Endothelial cell of umbilical vein (primary cell): ENCODE measurements at regions not wholly inside any gene's neighbourhood (a gene's known extent, or its start where the extent isn't known, plus 50 kb on each side); places are given as distances from the start of the nearest gene placed in this dataset.

Source experiments
- BruUV-seq: library from RNA; stranded (reverse); fragments of 400-500 nt; replicated peaks from 2 replicates; lab custom pipeline; 2021; lab: Mats Ljungman, UMichigan
- CTCF ChIA-PET: fragments of 300-600, 350-600 bp; sonication (Branson Sonifier 250); formaldehyde crosslinking; loops from one replicate; lab custom pipeline; 2021; ENCODE audit warnings: antibody characterized with exemption, inconsistent platforms; lab: Charles Lee
- POLR2A ChIA-PET: fragments of 300-600, 350-600 bp; sonication (Branson Sonifier 250); formaldehyde crosslinking; loops from one replicate; lab custom pipeline; 2021; ENCODE audit warnings: antibody characterized with exemption, inconsistent platforms; lab: Charles Lee
- DNase-seq: peaks from one replicate; pipeline ENCODE4 v3.0.0-alpha.2; 2011; ENCODE audit warnings: low read depth, low spot score
- FAIRE-seq: peaks from 2 replicates; lab custom pipeline; 2011; peaks lifted over from hg19 to GRCh38; lab: Jason Lieb, UNC
- H2AFZ ChIP-seq: 2 replicates; pipeline ENCODE4 v1.6.0; 2012; ENCODE audit warnings: low read depth, low read length, control low read depth, inconsistent platforms
- H3K27ac ChIP-seq: 2 replicates; pipeline ENCODE4 v1.5.1; 2011; ENCODE audit warnings: low read depth, mild to moderate bottlenecking, control low read depth, low read length, moderate library complexity; ENCODE audit not compliant: insufficient read depth
- H3K27me3 ChIP-seq, 2 experiments: 2 replicates each; pipeline versions ENCODE4 v1.6.0 to v1.6.1; 2011; ENCODE audit warnings: low read length in 2 of 2, mixed read lengths in 1 of 2; ENCODE audit not compliant: control insufficient read depth in 2 of 2, insufficient read depth in 2 of 2
- H3K36me3 ChIP-seq, 2 experiments: 2 replicates in 1 of 2; 3 replicates in 1 of 2; pipeline ENCODE4 v1.5.1; 2011; ENCODE audit warnings: low read length in 2 of 2, mild to moderate bottlenecking in 1 of 2, moderate library complexity in 1 of 2; ENCODE audit not compliant: control insufficient read depth in 2 of 2, insufficient read depth in 2 of 2; ENCODE audit errors: extremely low read depth in 1 of 2
- H3K4me1 ChIP-seq: 3 replicates; pipeline ENCODE4 v1.5.1; 2011; ENCODE audit warnings: mild to moderate bottlenecking, low read length; ENCODE audit not compliant: control insufficient read depth, insufficient read depth; ENCODE audit errors: extremely low read depth
- H3K4me2 ChIP-seq: 2 replicates; pipeline ENCODE4 v1.6.1; 2011; ENCODE audit warnings: low read length, control low read depth, mixed read lengths; ENCODE audit not compliant: insufficient read depth
- H3K4me3 ChIP-seq, 3 experiments: fragments of 200-600 bp in 1 of 3; sonication (generic), shearing (Covaris generic) in 1 of 3; replicated peaks in 1 of 3; 2 replicates each; pipeline ENCODE4 v1.5.1; 2011 to 2016; ENCODE audit warnings: control low read depth in 3 of 3, low read length in 3 of 3, mild to moderate bottlenecking in 2 of 3, inconsistent platforms in 1 of 3, low read depth in 1 of 3, moderate library complexity in 1 of 3; ENCODE audit not compliant: insufficient read depth in 1 of 3
- H3K79me2 ChIP-seq: 2 replicates; pipeline ENCODE4 v1.6.0; 2012; ENCODE audit warnings: low read length, inconsistent platforms; ENCODE audit not compliant: control insufficient read depth, insufficient read depth
- H3K9ac ChIP-seq: replicated peaks from 2 replicates; pipeline ENCODE3; 2011; ENCODE audit warnings: low read length, control low read depth; ENCODE audit not compliant: insufficient read depth; ENCODE audit errors: extremely low read depth
- H3K9me1 ChIP-seq: replicated peaks from 3 replicates; pipeline ENCODE4 v1.6.0; 2011; ENCODE audit warnings: mild to moderate bottlenecking, low read length; ENCODE audit not compliant: control insufficient read depth, insufficient read depth; ENCODE audit errors: extremely low read depth
- H3K9me3 ChIP-seq: replicated peaks from 2 replicates; pipeline ENCODE4 v1.5.1; 2012; ENCODE audit warnings: low read length, inconsistent platforms; ENCODE audit not compliant: control insufficient read depth, insufficient read depth
- H4K20me1 ChIP-seq: replicated peaks from 2 replicates; pipeline ENCODE3; 2011; ENCODE audit warnings: mild to moderate bottlenecking, low read length; ENCODE audit not compliant: control insufficient read depth, insufficient read depth; ENCODE audit errors: extremely low read depth
- CTCF ChIP-seq, 2 donors: IDR thresholded peaks; 1 replicate in 1 of 2; 2 replicates in 1 of 2; pipeline ENCODE4 v1.5.1; 2011; ENCODE audit warnings: low read length in 2 of 2, mild to moderate bottlenecking in 2 of 2, moderate library complexity in 2 of 2, control low read depth in 1 of 2, inconsistent platforms in 1 of 2, low read depth in 1 of 2; ENCODE audit not compliant: insufficient read depth in 1 of 2; ENCODE audit errors: extremely low read depth in 1 of 2
- EZH2 ChIP-seq: IDR thresholded peaks from 2 replicates; pipeline ENCODE4 v1.6.1; 2012; ENCODE audit warnings: borderline replicate concordance, low read depth, mild to moderate bottlenecking, moderate library complexity, low read length, inconsistent platforms; ENCODE audit not compliant: severe bottlenecking
- FOS ChIP-seq: IDR thresholded peaks from 2 replicates; pipeline ENCODE4 v1.6.1; 2011; ENCODE audit warnings: mild to moderate bottlenecking, low read length, moderate library complexity, borderline replicate concordance; ENCODE audit not compliant: insufficient read depth
- GATA2 ChIP-seq: IDR thresholded peaks from 2 replicates; pipeline ENCODE4 v1.7.0; 2011; ENCODE audit warnings: low read depth, mild to moderate bottlenecking, moderate library complexity, mixed read lengths, low read length; ENCODE audit not compliant: insufficient read length, insufficient read depth
- JUN ChIP-seq: IDR thresholded peaks from 2 replicates; pipeline ENCODE4 v1.6.1; 2011; ENCODE audit warnings: borderline replicate concordance, low read depth; ENCODE audit not compliant: insufficient read length, insufficient read depth
- MAX ChIP-seq: IDR thresholded peaks from 2 replicates; pipeline ENCODE4 v1.6.1; 2011; ENCODE audit not compliant: insufficient read depth, insufficient read length
- MYC ChIP-seq: IDR thresholded peaks from one replicate; pipeline ENCODE4 v1.6.1; 2011; ENCODE audit warnings: mild to moderate bottlenecking, low read depth, low read length
- POLR2A ChIP-seq: IDR thresholded peaks from 2 replicates; pipeline ENCODE4 v1.6.1; 2012; ENCODE audit warnings: low read depth, mild to moderate bottlenecking, control low read depth, low read length
- POLR2AphosphoS5 ChIP-seq: IDR thresholded peaks from 2 replicates; pipeline ENCODE4 v1.6.1; 2012; ENCODE audit warnings: low read depth, mild to moderate bottlenecking, control low read depth, low read length, moderate library complexity; ENCODE audit not compliant: insufficient read depth
- dilution Hi-C: fragments of 300-500 bp; cut with MboI; formaldehyde crosslinking; loops from one replicate; pipeline ENCODE4 v1.15.0; 2019; ENCODE audit warnings: low sequenced_read_pairs; ENCODE audit not compliant: extremely low pct_ligation_motif_present
- intact Hi-C: fragments of 100-400 bp; cut with micrococcal nuclease; formaldehyde crosslinking; loops from one replicate; pipeline ENCODE4 v1.10.0; 2022

GRCh38 chr4:73343432-73343831 is 60.7 kb upstream of the ALB start:
- no peak for FAIRE-seq
- CTCF ChIA-PET: interaction anchor here (1.3 kb wide), 1 partner anchor 11 kb away, joined by 3 read pairs; no protein-coding TSS in a partner anchor

More at GRCh38 chr4:73343432-73343831, 60.7 kb upstream of the ALB start:
- no peaks in the 10 kb centered on the region for H3K9me1 ChIP-seq
- no peak for DNase-seq
- H2AFZ ChIP-seq: no peak overlapping the region
- no peaks in the 10 kb centered on the region for H3K79me2 ChIP-seq
- TF ChIP-seq JUN: no peak
- no peak for TF ChIP-seq MYC
- no peak for TF ChIP-seq POLR2A
- TF ChIP-seq CTCF (IDR thresholded peaks at IDR 0.05; ENCODE audit: extremely low read depth in 1 of 2, insufficient read depth in 1 of 2, low read depth in 1 of 2, low read length in 2 of 2): no peak
- TF ChIP-seq GATA2: no peak
- no peak for TF ChIP-seq EZH2
- TF ChIP-seq POLR2AphosphoS5: no peak
- no peak for TF ChIP-seq FOS
- no peak for TF ChIP-seq MAX
- H4K20me1 ChIP-seq: no peaks in the 10 kb centered on the region
- POLR2A ChIA-PET: no interaction called here
- intact Hi-C loops: loop anchor here (5.0 kb wide), 3 partner anchors 104 to 789 kb away; no protein-coding TSS in a partner anchor
- no peaks in the 10 kb centered on the region for H3K4me1 ChIP-seq
- no peak overlapping the region for H3K4me3 ChIP-seq
- no TSS peak for BruUV-seq
- peaks cover 0 to 10% of the 10 kb centered on the region in 2 experiments for H3K27me3 ChIP-seq
- dilution Hi-C loops: no loop called here
- H3K9me3 ChIP-seq: no peaks in the 10 kb centered on the region
- H3K36me3 ChIP-seq: no peaks in the 10 kb centered on the region
- H3K27ac ChIP-seq: no peak overlapping the region
- H3K9ac ChIP-seq: no peak overlapping the region
- H3K4me2 ChIP-seq: no peak overlapping the region
